ENCODE measurements at regions not wholly inside any gene's neighbourhood (a gene's known extent, or its start where the extent isn't known, plus 50 kb on each side); places are given as distances from the start of the nearest gene placed in this dataset.

GRCh38 chr4:136917312-136918110, 614.8 kb downstream of the PCDH18 start (continued):
- TF ChIP-seq PKNOX1 (IDR thresholded peaks at IDR 0.05) (no peak), TCF7 (IDR thresholded peaks at IDR 0.05; ENCODE audit: borderline replicate concordance) (no peak), LARP7 (IDR thresholded peaks at IDR 0.05) (no peak)

GRCh38 chr4:136909626-136910025, 622.7 kb downstream of the PCDH18 start:
- no peak overlapping the region for H2AFZ ChIP-seq (ENCODE audit: control insufficient read depth, low read depth, low read length)
- H3K4me1 ChIP-seq (ENCODE audit: control insufficient read depth, insufficient read depth, low read length), result no peaks in the 10 kb centered on the region
- BruUV-seq (replicated peaks), result no TSS peak
- H3K79me2 ChIP-seq (ENCODE audit: control insufficient read depth, insufficient read depth, low read length), result no peaks in the 10 kb centered on the region
- in situ Hi-C loops (cut with MboI) (no loop called here), intact Hi-C loops (cut with micrococcal nuclease; ENCODE audit: unreplicated experiment) (no loop called here)
- ChIA-PET SMC1A (ENCODE audit: uncharacterized antibody, unreplicated experiment) (no interaction called here), POLR2A (no interaction called here), CTCF (no interaction called here), RAD21 (ENCODE audit: unreplicated experiment) (no interaction called here)
- WGBS (ENCODE audit: insufficient coverage, insufficient replicate concordance, low lambda C conversion rate, missing lambda C conversion rate), result 13% methylated on average over 3 of the region's 3 CpGs
- H3K27me3 ChIP-seq (replicated peaks in 1 of 2; ENCODE audit: control insufficient read depth in 2 of 2, insufficient read depth in 2 of 2, low read length in 1 of 2), result no peaks in the 10 kb centered on the region
- H4K20me1 ChIP-seq (ENCODE audit: control insufficient read depth, insufficient read depth), result no peaks in the 10 kb centered on the region
- TF ChIP-seq STAT1 (conservative IDR thresholded peaks at IDR 0.05) (no peak), SMAD1 (IDR thresholded peaks at IDR 0.05; ENCODE audit: low read depth, partially characterized antibody) (no peak), MAX (IDR thresholded peaks at IDR 0.05; ENCODE audit: low read depth, low read length) (no peak), ZNF622 (IDR thresholded peaks at IDR 0.05) (no peak), ZNF274 (IDR thresholded peaks at IDR 0.05; ENCODE audit: insufficient read depth, insufficient read length) (no peak), EZH2 (IDR thresholded peaks at IDR 0.05; ENCODE audit: borderline replicate concordance, control insufficient read depth, low read depth, low read length) (no peak), CREM (IDR thresholded peaks at IDR 0.05; ENCODE audit: low read depth) (no peak), BHLHE40 (IDR thresholded peaks at IDR 0.05; ENCODE audit: borderline replicate concordance in 1 of 2, low read depth in 2 of 2, low read length in 1 of 2) (no peak), BRCA1 (IDR thresholded peaks at IDR 0.05; ENCODE audit: low read depth, low read length) (no peak), ZNF592 (IDR thresholded peaks at IDR 0.05) (no peak), BACH1 (IDR thresholded peaks at IDR 0.05; ENCODE audit: borderline replicate concordance) (no peak), RBBP5 (conservative IDR thresholded peaks at IDR 0.05) (no peak), ASH2L (IDR thresholded peaks at IDR 0.05; ENCODE audit: borderline replicate concordance, low read depth) (no peak)
- no peak for ATAC-seq
- no peak for DNase-seq (ENCODE audit: low read depth, low spot score)
- H3K4me2 ChIP-seq (ENCODE audit: control insufficient read depth, insufficient read depth), result no peak overlapping the region
- H3K9ac ChIP-seq (ENCODE audit: control insufficient read depth, insufficient read depth, low read length), result no peak overlapping the region
- no peaks in the 10 kb centered on the region for H3K36me3 ChIP-seq (ENCODE audit: control insufficient read depth in 2 of 2, insufficient read depth in 2 of 2, low read length in 1 of 2)
- no peak overlapping the region for H3K27ac ChIP-seq (ENCODE audit: control insufficient read depth, insufficient read depth)
- H3K4me3 ChIP-seq, result no peak overlapping the region
- no peaks in the 10 kb centered on the region for H3K9me3 ChIP-seq (replicated peaks; ENCODE audit: control insufficient read depth, insufficient read depth, low read length)
- no peak for FAIRE-seq
